Gastrocnemius medialis (tissue), 4 donors: ENCODE measurements at regions not wholly inside any gene's neighbourhood (a gene's known extent, or its start where the extent isn't known, plus 50 kb on each side); places are given as distances from the start of the nearest gene placed in this dataset.

ENCODE experiments used
- POLR2A ChIP-seq, 2 donors: fragments of 450-650 bp; IDR thresholded peaks; one replicate each; pipeline ENCODE4 v1.6.1; 2017; ENCODE audit warnings: antibody characterized with exemption in 2 of 2, mild to moderate bottlenecking in 2 of 2, moderate library complexity in 2 of 2
- TF ChIP-seq, protein P1 (sequence below), 5 experiments: fragments of 450-650 bp in 3 of 5; fragments of 200-600 bp in 2 of 5; sonication (generic) in 2 of 5; IDR thresholded peaks in 4 of 5; conservative IDR thresholded peaks in 1 of 5; 1 replicate in 4 of 5; 2 replicates in 1 of 5; pipeline ENCODE4 v1.5.1; 2016 to 2019; ENCODE audit warnings: antibody characterized with exemption in 5 of 5, mild to moderate bottlenecking in 3 of 5, moderate library complexity in 3 of 5

DNA sequence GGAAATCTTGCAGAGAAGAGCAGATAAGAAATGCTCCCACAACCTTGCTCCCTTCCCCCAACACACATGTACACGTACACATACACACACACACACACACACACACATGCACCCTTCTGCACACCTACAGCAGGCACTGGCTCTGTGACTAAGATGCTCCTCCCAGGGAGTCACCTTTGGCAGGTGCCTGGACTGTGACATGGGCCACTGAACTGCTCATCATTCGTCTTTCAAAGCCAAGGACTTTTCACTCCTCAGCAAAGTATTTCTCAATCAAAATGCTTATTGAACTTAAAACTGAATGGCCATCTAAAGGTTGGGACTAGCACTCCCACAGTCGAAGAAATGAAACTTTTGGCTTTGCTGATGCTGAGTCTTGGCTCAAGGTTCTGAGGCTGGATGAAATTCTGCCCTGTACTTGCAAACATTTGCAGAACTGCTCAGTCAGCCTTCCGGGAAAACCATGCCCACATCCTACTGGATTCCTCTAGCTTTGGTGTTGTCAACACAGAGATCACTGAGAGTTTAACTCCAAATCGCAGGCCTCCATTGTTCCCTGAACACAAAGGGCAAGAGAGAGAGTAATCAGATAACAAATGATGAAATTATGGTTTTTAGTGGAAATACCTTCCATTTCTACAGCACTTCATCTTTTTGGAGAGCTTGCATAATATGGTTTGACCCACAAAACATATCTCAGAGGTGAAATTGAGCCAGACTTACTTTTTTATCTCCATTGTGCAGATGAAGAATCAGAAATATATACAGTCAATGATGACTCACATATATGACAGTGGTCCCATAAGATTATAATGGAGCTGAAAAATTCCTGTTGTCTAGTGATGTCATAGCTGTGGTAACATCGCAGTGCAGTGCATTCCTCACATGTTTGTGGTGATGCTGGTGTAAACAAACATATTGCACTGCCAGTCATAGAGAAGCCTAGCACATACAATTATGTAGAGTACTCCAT, 72.4 kb upstream of the BCAR3 start:
- TF ChIP-seq POLR2A (IDR thresholded peaks at IDR 0.05): no peak
- TF ChIP-seq, protein P1, sequence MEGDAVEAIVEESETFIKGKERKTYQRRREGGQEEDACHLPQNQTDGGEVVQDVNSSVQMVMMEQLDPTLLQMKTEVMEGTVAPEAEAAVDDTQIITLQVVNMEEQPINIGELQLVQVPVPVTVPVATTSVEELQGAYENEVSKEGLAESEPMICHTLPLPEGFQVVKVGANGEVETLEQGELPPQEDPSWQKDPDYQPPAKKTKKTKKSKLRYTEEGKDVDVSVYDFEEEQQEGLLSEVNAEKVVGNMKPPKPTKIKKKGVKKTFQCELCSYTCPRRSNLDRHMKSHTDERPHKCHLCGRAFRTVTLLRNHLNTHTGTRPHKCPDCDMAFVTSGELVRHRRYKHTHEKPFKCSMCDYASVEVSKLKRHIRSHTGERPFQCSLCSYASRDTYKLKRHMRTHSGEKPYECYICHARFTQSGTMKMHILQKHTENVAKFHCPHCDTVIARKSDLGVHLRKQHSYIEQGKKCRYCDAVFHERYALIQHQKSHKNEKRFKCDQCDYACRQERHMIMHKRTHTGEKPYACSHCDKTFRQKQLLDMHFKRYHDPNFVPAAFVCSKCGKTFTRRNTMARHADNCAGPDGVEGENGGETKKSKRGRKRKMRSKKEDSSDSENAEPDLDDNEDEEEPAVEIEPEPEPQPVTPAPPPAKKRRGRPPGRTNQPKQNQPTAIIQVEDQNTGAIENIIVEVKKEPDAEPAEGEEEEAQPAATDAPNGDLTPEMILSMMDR (IDR thresholded peaks at IDR 0.05 in 4 of 5, conservative IDR thresholded peaks at IDR 0.05 in 1 of 5): no peak
